OCI-LY7 (cell line): ENCODE measurements at regions not wholly inside any gene's neighbourhood (a gene's known extent, or its start where the extent isn't known, plus 50 kb on each side); places are given as distances from the start of the nearest gene placed in this dataset.

Experiments used
- EZH2phosphoT487 ChIP-seq: fragments of 200-600 bp; sonication (generic); IDR thresholded peaks from 2 replicates; pipeline ENCODE4 v1.6.1; 2018; ENCODE audit warnings: low read depth, borderline replicate concordance, mild to moderate bottlenecking, mixed run types, antibody characterized with exemption, low read length, moderate library complexity, mixed read lengths
- TF ChIP-seq, protein P1 (sequence below): fragments of 200-600 bp; sonication (generic); conservative IDR thresholded peaks from 2 replicates; pipeline ENCODE4 v1.5.1; 2014; ENCODE audit warnings: mild to moderate bottlenecking, antibody characterized with exemption, low read length, moderate library complexity, mixed read lengths

DNA sequence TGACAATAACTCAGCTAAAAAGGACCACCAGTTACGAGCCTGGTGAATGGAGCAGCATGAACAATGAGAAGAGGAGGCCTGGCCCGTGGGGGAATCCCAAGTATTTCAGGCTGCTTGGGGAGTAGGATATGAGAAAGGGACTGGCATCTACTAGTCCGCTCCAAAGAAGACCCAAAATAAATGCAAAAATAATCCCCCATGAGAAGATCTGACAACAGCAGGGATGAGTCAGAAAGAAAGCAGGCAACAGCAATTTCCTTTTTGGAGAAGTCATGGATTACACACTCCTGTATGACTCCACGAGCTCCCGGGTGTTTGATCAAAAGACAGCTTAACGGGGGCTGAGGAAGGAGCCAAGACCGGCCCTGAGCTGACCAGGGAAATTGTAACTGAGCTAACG is 111.4 kb downstream of the SOX11 start:
- TF ChIP-seq, protein P1, sequence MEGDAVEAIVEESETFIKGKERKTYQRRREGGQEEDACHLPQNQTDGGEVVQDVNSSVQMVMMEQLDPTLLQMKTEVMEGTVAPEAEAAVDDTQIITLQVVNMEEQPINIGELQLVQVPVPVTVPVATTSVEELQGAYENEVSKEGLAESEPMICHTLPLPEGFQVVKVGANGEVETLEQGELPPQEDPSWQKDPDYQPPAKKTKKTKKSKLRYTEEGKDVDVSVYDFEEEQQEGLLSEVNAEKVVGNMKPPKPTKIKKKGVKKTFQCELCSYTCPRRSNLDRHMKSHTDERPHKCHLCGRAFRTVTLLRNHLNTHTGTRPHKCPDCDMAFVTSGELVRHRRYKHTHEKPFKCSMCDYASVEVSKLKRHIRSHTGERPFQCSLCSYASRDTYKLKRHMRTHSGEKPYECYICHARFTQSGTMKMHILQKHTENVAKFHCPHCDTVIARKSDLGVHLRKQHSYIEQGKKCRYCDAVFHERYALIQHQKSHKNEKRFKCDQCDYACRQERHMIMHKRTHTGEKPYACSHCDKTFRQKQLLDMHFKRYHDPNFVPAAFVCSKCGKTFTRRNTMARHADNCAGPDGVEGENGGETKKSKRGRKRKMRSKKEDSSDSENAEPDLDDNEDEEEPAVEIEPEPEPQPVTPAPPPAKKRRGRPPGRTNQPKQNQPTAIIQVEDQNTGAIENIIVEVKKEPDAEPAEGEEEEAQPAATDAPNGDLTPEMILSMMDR: no peak
- no peak for TF ChIP-seq EZH2phosphoT487
